ENCODE measurements at regions not wholly inside any gene's neighbourhood (a gene's known extent, or its start where the extent isn't known, plus 50 kb on each side); places are given as distances from the start of the nearest gene placed in this dataset.

GRCh38 chr2:204428675-204429074 lies 116.6 kb upstream of the PARD3B start:
- no peak overlapping the region for H3K9ac ChIP-seq (ENCODE audit: low read depth, low read length)
- H3K4me1 ChIP-seq (ENCODE audit: control insufficient read depth, insufficient read depth, low read length): no peaks in the 10 kb centered on the region
- H3K4me2 ChIP-seq (ENCODE audit: low read length): no peak overlapping the region
- H3K9me3 ChIP-seq (replicated peaks; ENCODE audit: low read length): no peaks in the 10 kb centered on the region
- no peaks in the 10 kb centered on the region for H3K27me3 ChIP-seq (ENCODE audit: control insufficient read depth, insufficient read depth, low read length)
- H3K36me3 ChIP-seq (ENCODE audit: insufficient read depth, low read length): no peaks in the 10 kb centered on the region
- H3K4me3 ChIP-seq (ENCODE audit: low read length): no peak overlapping the region

- Histone ChIP-seq H3K27me3 (ENCODE audit: control insufficient read depth, insufficient read depth, low read length) (no peaks in the 10 kb centered on the region), H3K4me1 (ENCODE audit: control insufficient read depth, insufficient read depth, low read length) (no peaks in the 10 kb centered on the region), H3K4me2 (ENCODE audit: low read length) (no peak overlapping the region), H3K9me3 (replicated peaks; ENCODE audit: low read length) (no peaks in the 10 kb centered on the region), H3K9ac (ENCODE audit: low read depth, low read length) (no peak overlapping the region), H3K4me3 (ENCODE audit: low read length) (no peak overlapping the region), H3K36me3 (ENCODE audit: insufficient read depth, low read length) (no peaks in the 10 kb centered on the region)
Measured at GRCh38 chr2:204431529-204431928, 113.7 kb upstream of the PARD3B start.

GRCh38 chr2:204432196-204432595 lies 113.1 kb upstream of the PARD3B start:
- Histone ChIP-seq H3K4me3 (ENCODE audit: low read length) (no peak overlapping the region), H3K27me3 (ENCODE audit: control insufficient read depth, insufficient read depth, low read length) (no peaks in the 10 kb centered on the region), H3K36me3 (ENCODE audit: insufficient read depth, low read length) (no peaks in the 10 kb centered on the region), H3K9ac (ENCODE audit: low read depth, low read length) (no peak overlapping the region), H3K4me1 (ENCODE audit: control insufficient read depth, insufficient read depth, low read length) (no peaks in the 10 kb centered on the region), H3K4me2 (ENCODE audit: low read length) (no peak overlapping the region), H3K9me3 (replicated peaks; ENCODE audit: low read length) (no peaks in the 10 kb centered on the region)

- Histone ChIP-seq H3K4me3 (ENCODE audit: low read length) (no peak overlapping the region), H3K4me2 (ENCODE audit: low read length) (no peak overlapping the region), H3K4me1 (ENCODE audit: control insufficient read depth, insufficient read depth, low read length) (no peaks in the 10 kb centered on the region), H3K36me3 (ENCODE audit: insufficient read depth, low read length) (no peaks in the 10 kb centered on the region), H3K9me3 (replicated peaks; ENCODE audit: low read length) (no peaks in the 10 kb centered on the region), H3K9ac (ENCODE audit: low read depth, low read length) (no peak overlapping the region), H3K27me3 (ENCODE audit: control insufficient read depth, insufficient read depth, low read length) (no peaks in the 10 kb centered on the region)
Measured at GRCh38 chr2:204434660-204435462, 110.4 kb upstream of the PARD3B start.

- Histone ChIP-seq H3K9ac (ENCODE audit: low read depth, low read length) (no peak overlapping the region), H3K36me3 (ENCODE audit: insufficient read depth, low read length) (no peaks in the 10 kb centered on the region), H3K27me3 (ENCODE audit: control insufficient read depth, insufficient read depth, low read length) (no peaks in the 10 kb centered on the region), H3K4me2 (ENCODE audit: low read length) (no peak overlapping the region), H3K9me3 (replicated peaks; ENCODE audit: low read length) (no peaks in the 10 kb centered on the region), H3K4me3 (ENCODE audit: low read length) (no peak overlapping the region), H3K4me1 (ENCODE audit: control insufficient read depth, insufficient read depth, low read length) (no peaks in the 10 kb centered on the region)
Measured at GRCh38 chr2:204436230-204436629, 109.0 kb upstream of the PARD3B start.

GRCh38 chr2:204437408-204437807 lies 107.9 kb upstream of the PARD3B start:
- H3K9me3 ChIP-seq (replicated peaks; ENCODE audit: low read length): no peaks in the 10 kb centered on the region
- no peaks in the 10 kb centered on the region for H3K27me3 ChIP-seq (ENCODE audit: control insufficient read depth, insufficient read depth, low read length)
- no peaks in the 10 kb centered on the region for H3K36me3 ChIP-seq (ENCODE audit: insufficient read depth, low read length)
- no peak overlapping the region for H3K9ac ChIP-seq (ENCODE audit: low read depth, low read length)
- H3K4me3 ChIP-seq (ENCODE audit: low read length): no peak overlapping the region
- no peaks in the 10 kb centered on the region for H3K4me1 ChIP-seq (ENCODE audit: control insufficient read depth, insufficient read depth, low read length)
- H3K4me2 ChIP-seq (ENCODE audit: low read length): no peak overlapping the region

- Histone ChIP-seq H3K4me3 (ENCODE audit: low read length) (no peak overlapping the region), H3K9me3 (replicated peaks; ENCODE audit: low read length) (no peaks in the 10 kb centered on the region), H3K9ac (ENCODE audit: low read depth, low read length) (no peak overlapping the region), H3K36me3 (ENCODE audit: insufficient read depth, low read length) (no peaks in the 10 kb centered on the region), H3K4me1 (ENCODE audit: control insufficient read depth, insufficient read depth, low read length) (no peaks in the 10 kb centered on the region), H3K27me3 (ENCODE audit: control insufficient read depth, insufficient read depth, low read length) (no peaks in the 10 kb centered on the region), H3K4me2 (ENCODE audit: low read length) (no peak overlapping the region)
Measured at GRCh38 chr2:204437815-204438756, 107.2 kb upstream of the PARD3B start.

- H3K27me3 ChIP-seq (ENCODE audit: control insufficient read depth, insufficient read depth, low read length): no peaks in the 10 kb centered on the region
- H3K36me3 ChIP-seq (ENCODE audit: insufficient read depth, low read length): no peaks in the 10 kb centered on the region
- no peak overlapping the region for H3K4me2 ChIP-seq (ENCODE audit: low read length)
- no peak overlapping the region for H3K9ac ChIP-seq (ENCODE audit: low read depth, low read length)
- no peaks in the 10 kb centered on the region for H3K9me3 ChIP-seq (replicated peaks; ENCODE audit: low read length)
- no peaks in the 10 kb centered on the region for H3K4me1 ChIP-seq (ENCODE audit: control insufficient read depth, insufficient read depth, low read length)
- H3K4me3 ChIP-seq (ENCODE audit: low read length): no peak overlapping the region
Measured at GRCh38 chr2:204441316-204441715, 104.0 kb upstream of the PARD3B start.

GRCh38 chr2:204445149-204445548 lies 100.1 kb upstream of the PARD3B start:
- Histone ChIP-seq H3K27me3 (ENCODE audit: control insufficient read depth, insufficient read depth, low read length) (no peaks in the 10 kb centered on the region), H3K9me3 (replicated peaks; ENCODE audit: low read length) (no peaks in the 10 kb centered on the region), H3K4me2 (ENCODE audit: low read length) (no peak overlapping the region), H3K9ac (ENCODE audit: low read depth, low read length) (no peak overlapping the region), H3K36me3 (ENCODE audit: insufficient read depth, low read length) (no peaks in the 10 kb centered on the region), H3K4me1 (ENCODE audit: control insufficient read depth, insufficient read depth, low read length) (no peaks in the 10 kb centered on the region), H3K4me3 (ENCODE audit: low read length) (no peak overlapping the region)

- H3K4me3 ChIP-seq (ENCODE audit: low read length): no peak overlapping the region
Measured at GRCh38 chr2:204447722-204448121, 97.6 kb upstream of the PARD3B start.

GRCh38 chr2:204449977-204450376 lies 95.3 kb upstream of the PARD3B start:
- H3K4me3 ChIP-seq (ENCODE audit: low read length): no peak overlapping the region
- no peak overlapping the region for H3K4me2 ChIP-seq (ENCODE audit: low read length)
- no peaks in the 10 kb centered on the region for H3K9me3 ChIP-seq (replicated peaks; ENCODE audit: low read length)
- no peak overlapping the region for H3K9ac ChIP-seq (ENCODE audit: low read depth, low read length)
- H3K27me3 ChIP-seq (ENCODE audit: control insufficient read depth, insufficient read depth, low read length): no peaks in the 10 kb centered on the region
- peaks cover 15% of the 10 kb centered on the region for H3K4me1 ChIP-seq (ENCODE audit: control insufficient read depth, insufficient read depth, low read length)
- no peaks in the 10 kb centered on the region for H3K36me3 ChIP-seq (ENCODE audit: insufficient read depth, low read length)

More at GRCh38 chr2:204447722-204448121, 97.6 kb upstream of the PARD3B start:
- H3K27me3 ChIP-seq (ENCODE audit: control insufficient read depth, insufficient read depth, low read length): no peaks in the 10 kb centered on the region
- no peak overlapping the region for H3K4me2 ChIP-seq (ENCODE audit: low read length)
- no peak overlapping the region for H3K9ac ChIP-seq (ENCODE audit: low read depth, low read length)
- no peaks in the 10 kb centered on the region for H3K9me3 ChIP-seq (replicated peaks; ENCODE audit: low read length)
- H3K4me1 ChIP-seq (ENCODE audit: control insufficient read depth, insufficient read depth, low read length): peaks cover 8% of the 10 kb centered on the region
- H3K36me3 ChIP-seq (ENCODE audit: insufficient read depth, low read length): no peaks in the 10 kb centered on the region

Data from skeletal muscle satellite cell (primary cell).